Right ventricle myocardium inferior (tissue), 1 donor: ENCODE measurements at regions not wholly inside any gene's neighbourhood (a gene's known extent, or its start where the extent isn't known, plus 50 kb on each side); places are given as distances from the start of the nearest gene placed in this dataset.
"Not testable (repeated sequence)": the region's sequence is repeated elsewhere in the genome, so short reads cannot be mapped to it uniquely, and the experiment has no call there.

Experiments
- ATAC-seq: fragments of 200-7000 bp; cut with Tn5 transposase; one replicate; pipeline ENCODE4 v1.9.1; 2020; ENCODE audit warnings: mild to moderate bottlenecking, moderate library complexity
- DNase-seq: peaks from one replicate; pipeline ENCODE4 v3.0.0; 2021; ENCODE audit errors: missing footprints
- intact Hi-C: fragments of 100-400 bp; cut with DNase I; formaldehyde crosslinking; loops from one replicate; pipeline ENCODE4 v1.11.0; 2022
- donor health status: DM: no; HTN: yes; CAD: no; lungs with severe emphysema.

DNA sequence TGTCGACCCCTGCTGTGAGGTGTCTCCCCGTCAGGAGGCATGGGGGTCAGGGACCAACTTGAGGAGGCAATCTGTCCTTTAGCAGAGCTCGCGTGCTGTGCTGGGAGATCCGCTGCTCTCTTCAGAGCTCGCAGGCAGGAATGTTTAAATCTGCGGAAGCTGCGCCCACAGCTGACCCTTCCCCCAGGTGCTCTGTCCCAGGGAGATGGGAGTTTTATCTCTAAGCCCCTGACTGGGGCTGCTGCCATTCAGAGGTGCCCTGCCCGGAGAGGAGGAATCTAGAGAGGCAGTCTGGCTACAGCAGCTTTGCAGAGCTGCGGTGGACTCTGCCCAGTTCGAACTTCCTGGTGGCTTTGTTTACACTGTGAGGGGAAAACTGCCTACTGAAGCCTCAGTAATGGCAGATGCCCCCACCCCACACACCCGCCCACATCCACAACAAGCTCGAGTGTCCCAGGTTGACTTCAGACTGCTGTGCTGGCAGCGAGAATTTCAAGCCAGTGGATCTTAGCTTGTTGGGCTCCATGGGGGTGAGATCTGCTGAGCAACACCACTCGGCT, 133.1 kb downstream of the CENPC start:
- DNase-seq, ATAC-seq, intact Hi-C loops: not testable (repeated sequence)

DNA sequence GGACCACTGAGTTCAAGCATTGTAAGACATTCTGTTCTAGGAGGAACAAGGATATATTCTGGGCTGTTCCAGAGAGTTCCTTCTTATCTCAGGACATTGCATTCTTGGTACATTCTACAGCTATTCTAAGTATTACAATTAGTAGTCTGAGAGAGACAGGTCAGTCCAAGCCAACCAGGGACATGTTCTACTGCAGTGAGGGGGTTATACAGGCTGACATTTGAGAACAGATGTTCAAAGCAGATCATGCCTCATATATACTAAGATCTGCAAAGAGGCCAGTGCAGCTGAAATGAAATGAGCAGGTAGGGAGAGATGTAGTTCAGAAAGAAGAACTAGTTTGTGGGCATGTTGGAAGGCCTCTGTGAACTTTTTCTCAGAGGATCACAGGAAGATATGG, 142.0 kb downstream of the CENPC start:
- intact Hi-C loops: no loop called here
- no peak for DNase-seq
- ATAC-seq: no peak

DNA sequence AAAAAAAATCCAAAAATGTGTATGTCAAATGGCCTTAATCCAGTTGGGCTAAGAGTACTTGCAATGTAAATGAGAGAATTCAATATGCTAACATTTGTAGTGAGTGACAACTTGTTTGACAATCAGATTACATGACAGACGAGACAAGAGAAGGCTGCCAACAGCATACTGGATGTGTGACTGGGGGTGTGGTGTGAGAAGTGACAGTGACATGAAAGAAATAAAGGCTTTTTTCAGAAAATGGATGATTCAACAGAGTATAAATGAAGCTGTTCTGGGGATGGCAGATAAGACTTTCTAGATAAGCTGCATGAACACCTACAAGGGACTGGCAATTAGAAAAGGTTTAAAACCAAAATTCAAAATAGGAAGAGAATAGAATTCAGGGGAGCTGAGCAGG, 143.4 kb downstream of the CENPC start:
- intact Hi-C loops: no loop called here
- ATAC-seq: no peak

DNA sequence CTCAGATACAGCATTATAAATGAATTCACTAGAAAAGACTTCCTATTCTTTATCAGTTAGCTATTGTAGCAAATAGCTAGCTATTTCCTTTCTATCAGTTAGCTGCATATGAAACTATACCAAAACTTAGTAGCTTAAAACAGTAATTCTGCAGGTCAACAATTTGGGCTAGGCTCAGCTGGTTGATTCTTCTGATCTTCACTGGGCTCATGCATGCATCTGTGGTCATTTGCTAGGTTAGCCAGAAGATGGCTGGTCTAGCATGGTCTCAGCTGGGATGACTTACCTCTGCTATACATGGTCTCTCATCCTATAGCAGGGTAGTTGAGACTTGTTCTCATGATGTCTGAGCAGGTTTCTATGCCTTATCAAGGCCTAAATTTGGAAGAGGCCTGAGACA, 147.4 kb downstream of the CENPC start:
- intact Hi-C loops: no loop called here
- ATAC-seq (no peak), DNase-seq (no peak)

More for the DNA sequence above, 143.4 kb downstream of the CENPC start:
- DNase-seq: no peak

DNA sequence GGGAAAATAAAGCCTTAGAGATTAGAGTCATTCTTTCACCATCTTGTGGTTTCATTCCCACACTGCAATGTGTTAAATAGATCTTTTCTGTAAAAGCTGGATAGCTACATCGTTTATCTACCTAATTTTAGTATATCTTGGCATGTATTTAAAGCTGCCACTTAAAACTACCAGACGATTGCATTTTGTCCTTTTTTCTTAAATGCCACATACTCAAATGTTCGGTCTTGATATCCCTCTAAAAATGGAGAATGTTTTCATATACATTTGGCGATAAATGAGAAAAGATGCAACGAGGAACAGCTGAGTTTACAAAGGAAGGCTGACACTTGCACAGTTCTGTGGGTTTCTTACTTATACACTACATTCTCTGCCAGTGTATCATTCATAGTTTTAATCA, 148.3 kb downstream of the CENPC start:
- DNase-seq: no peak
- no peak for ATAC-seq
- intact Hi-C loops: no loop called here

DNA sequence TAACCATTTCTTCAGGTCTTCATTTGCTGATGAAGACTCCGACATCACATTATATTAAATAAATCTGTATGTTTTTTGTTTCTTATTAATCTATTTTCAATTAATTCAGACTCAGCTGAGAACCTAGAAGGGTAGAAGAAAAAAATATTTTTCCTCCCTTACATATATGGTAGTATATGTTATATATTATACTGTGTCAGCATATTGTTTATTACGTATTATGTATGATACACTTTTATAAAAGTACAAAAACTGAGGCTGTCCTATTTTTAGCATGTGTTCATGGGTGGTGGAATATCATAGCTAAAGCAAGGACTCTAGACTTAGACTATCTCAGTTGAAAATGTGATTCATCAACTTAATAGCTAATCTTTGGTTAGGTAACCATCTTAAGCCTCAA, 149.3 kb downstream of the CENPC start:
- intact Hi-C loops: no loop called here
- no peak for DNase-seq
- ATAC-seq: no peak

DNA sequence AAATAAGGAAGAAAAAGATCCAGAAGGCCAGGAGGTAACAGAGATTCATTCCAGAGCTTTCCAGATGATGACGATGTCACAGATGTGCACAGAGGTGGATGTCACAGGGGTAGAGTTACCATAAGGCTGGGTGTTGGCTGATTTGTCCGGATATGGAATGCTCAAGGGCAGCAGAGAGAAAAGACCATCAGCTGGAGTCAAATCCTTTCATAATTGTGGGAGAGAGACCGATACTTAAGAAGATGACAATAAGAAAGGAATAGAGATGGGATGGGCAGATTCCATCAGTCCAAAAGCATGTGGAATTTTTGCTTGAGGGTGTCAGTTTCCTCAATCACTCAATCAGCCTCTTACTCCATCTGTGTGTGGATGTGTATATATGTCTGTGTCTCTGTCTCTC, 150.4 kb downstream of the CENPC start:
- DNase-seq (no peak), ATAC-seq (no peak)
- intact Hi-C loops: no loop called here

DNA sequence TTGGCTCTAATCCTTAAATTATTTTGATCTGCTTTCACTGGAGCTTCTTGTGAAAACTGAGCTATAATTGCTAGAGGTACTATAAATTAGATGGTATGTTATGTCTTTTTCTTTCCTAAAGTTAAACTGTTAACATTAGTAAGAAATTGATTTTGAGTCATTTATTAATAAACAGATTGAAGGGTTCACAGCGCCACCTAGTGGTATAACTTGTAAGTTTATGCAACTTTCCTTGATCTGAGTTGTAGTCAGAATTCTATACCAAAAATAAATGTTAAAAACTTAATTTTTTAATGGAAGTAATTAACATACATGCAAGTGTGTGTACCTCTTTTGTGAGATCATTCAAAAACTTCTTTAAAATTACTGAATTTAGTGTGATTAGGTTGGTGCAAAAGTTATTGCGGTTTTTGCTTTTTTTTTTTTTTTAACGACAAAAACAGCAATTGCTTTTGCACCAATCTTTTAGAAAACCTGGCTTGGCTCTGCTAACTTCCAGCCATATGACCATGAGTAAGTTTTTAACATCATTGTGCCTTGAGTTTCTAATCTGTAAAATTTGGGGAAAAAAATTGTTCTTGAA, 151.5 kb downstream of the CENPC start:
- intact Hi-C loops: no loop called here
- no peak for ATAC-seq
- no peak for DNase-seq

DNA sequence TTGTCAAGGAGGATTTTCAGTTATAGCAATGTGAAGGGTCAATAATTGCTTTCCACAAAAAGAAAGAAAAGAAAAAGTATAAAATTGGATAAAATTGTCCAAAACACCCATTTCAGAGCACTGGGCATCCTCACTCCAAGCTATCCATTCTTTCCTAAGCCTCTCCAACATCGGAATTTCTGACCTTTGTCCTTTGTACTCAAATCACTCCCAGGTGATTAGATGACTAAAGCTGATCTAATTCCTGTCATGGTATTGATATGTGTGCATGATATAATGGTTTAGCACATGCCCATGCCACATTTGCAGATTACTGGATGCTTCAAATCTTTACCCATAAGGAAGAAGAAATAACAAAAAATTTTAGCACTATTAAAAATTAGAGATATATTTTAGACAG, 152.3 kb downstream of the CENPC start:
- ATAC-seq (no peak), DNase-seq (no peak)
- intact Hi-C loops: no loop called here

DNA sequence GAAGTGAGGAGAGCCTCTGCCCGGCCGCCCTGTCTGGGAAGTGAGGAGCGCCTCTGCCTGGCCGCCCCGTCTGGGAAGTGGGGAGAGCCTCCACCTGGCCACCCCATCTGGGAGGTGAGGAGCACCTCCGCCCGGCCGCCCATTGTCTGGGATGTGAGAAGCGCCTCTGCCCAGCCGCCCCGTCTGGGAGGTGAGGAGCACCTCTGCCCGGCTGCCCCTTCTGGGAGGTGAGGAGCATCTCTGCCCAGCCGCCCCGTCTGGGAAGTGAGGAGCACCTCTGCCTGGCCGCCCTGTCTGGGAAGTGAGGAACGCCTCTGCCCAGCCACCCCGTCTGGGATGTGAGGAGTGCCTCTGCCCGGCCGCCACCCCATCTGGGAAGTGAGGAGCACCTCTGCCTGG, 163.9 kb downstream of the CENPC start:
- DNase-seq, intact Hi-C loops: not testable (repeated sequence)

DNA sequence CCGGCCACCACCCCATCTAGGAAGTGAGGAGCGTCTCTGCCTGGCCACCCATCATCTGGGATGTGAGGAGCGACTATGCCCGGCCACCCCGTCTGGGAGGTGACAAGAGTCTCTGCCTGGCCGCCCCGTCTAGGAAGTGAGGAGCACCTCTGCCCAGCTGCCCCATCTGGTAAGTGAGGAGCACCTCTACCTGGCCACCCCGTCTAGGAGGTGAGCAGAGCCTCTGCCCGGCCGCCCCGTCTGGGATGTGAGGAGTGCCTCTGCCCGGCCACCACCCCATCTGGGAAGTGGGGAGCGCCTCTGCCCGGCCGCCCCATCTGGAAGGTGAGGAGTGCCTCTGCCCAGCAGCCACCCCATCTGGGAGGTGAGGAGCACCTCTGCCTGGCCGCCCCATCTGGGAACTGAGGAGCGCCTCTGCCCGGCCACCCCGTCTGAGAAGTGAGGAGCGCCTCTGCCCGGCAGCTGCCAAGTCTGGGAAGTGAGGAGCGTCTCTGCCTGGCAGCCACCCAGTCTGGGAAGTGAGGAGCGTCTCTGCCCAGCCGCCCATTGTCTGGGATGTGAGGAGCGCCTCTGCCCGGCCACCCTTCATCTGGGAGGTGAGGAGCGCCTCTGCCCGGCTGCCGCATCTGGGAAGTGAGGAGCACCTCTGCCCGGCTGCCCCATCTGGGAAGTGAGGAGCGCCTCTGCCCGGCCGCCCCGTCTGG, 164.4 kb downstream of the CENPC start:
- DNase-seq, ATAC-seq, intact Hi-C loops: not testable (repeated sequence)

More for the DNA sequence above, 163.9 kb downstream of the CENPC start:
- ATAC-seq: not testable (repeated sequence)

DNA sequence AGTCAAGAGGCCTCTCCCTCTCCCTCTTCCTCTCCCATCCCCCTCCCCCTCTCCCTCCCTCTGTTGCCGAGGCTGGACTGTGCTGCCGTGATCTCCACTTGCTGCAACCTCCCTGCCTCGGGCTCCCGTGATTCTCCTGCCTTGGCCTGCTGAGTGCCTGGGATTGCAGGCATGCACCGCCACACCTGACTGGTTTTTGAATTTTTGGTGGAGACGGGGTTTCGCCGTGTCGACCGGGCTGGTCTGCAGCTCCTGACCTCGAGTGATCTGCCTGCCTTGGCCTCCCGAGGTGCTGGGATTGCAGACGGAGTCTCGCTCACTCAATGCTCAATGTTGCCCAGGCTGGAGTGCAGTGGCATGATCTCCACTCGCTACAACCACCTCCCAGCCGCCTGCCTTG, 165.1 kb downstream of the CENPC start:
- ATAC-seq (no peak), DNase-seq (no peak)
- intact Hi-C loops: no loop called here

DNA sequence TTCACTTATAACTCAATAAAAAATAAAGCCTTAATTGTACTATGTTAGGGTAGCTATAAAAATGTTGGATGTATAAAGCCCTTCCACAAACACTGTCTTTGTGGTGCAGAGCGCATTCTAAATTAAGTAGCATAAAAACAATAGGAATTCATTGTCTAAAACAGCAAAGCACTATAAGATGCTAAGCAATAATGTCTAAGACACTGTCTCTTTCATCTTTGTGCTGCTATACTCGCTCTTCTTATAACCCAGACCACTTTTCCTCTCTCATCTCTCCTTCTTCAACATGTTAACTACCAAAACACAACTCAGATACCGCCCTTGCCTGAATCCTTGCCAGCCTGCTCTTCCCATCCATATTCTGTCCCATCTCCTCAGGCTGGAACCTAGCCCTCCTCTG, 170.0 kb downstream of the CENPC start:
- intact Hi-C loops: no loop called here
- DNase-seq: no peak

DNA sequence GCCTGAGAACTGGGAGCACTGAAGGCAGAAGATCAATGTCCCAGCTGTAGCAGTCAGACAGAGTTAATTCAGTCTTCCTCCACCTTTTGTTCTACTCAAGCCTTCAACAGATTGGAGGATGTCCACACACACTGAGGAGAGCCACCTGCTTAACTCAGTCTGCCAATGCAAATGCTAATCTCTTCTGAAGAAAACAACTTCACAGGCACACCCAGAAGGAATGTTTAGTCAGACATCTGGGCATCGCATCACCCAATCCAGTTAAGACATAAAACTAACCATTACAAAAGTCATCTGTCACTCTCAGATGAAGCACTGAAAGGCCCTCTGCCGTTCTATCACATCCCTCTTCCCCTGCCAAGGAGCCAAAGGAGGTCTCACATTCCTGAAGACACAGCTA, 173.7 kb downstream of the CENPC start:
- ATAC-seq: no peak
- no peak for DNase-seq
- intact Hi-C loops: no loop called here

More for the DNA sequence above, 170.0 kb downstream of the CENPC start:
- no peak for ATAC-seq

DNA sequence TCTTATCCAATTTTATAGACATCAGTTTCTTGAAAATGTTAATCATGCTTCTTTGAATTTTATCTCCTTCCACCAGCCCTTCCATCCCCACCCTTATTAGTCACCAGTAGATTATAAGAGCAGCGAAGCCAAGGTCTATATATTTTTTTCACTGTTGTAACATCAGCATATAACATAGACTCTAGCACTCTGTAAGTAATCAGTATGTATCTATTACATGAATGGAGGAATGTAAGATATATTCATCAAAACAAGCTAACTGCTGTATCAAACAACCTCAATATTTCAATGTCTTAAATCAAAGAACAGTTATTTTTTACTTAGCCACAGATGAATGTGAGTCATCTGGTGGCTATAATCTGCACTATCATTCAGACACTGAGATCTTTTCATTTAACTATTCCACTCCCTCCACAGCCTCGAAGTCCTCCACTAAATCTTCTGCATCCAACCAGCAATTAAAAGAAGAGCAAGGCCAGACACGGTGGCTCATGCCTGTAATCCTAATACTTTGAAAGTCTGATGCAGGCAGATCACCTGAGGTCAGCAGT, 178.9 kb downstream of the CENPC start:
- intact Hi-C loops: no loop called here
- DNase-seq (no peak), ATAC-seq (no peak)

DNA sequence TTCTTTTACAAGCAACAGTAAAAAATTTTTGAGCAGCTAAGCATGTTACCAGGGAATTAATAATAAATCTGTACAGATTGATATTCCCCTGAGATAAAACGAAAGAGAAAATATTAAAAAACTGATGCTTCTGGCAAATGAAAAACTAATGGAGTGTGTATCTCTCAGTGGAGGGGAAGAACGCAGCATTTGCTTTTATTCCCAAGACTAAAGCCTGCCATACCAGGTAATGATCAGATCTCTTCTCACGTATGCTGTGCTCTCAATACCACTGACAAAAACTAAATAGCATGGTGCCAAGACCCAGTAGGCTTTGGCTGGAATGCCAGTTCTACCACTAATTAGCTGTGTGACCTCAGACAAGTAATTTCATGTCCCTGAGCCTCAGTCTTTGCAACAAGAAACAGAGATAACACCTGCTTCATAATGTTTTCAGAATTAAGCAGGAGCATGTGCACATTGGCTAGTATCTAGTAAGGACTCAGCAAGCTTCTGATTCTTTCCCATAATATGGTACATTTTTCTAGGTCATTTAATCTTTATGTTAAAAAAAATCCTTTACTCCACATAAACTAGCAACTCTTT, 179.6 kb downstream of the CENPC start:
- intact Hi-C loops: no loop called here
- DNase-seq: no peak

DNA sequence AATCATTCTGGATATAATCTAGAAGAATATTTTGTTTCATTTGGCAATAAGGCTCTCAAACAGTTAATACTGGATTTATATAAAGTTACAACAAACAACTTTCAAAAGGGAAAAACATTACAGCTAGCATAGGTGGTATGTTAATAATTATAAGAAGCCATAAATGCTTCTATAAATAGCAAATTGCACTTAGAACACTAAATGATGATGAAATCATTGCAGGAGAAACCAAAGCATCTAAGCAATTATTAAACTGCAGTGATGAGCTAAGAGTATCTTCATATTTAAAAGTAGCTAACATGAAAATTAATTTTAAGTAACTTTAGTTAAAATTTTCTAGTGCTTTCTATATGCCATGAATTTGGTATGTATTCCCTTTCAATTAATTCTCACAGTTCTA, 189.5 kb downstream of the CENPC start:
- ATAC-seq (no peak), DNase-seq (no peak)
- intact Hi-C loops: no loop called here

More for the DNA sequence above, 179.6 kb downstream of the CENPC start:
- ATAC-seq: no peak

DNA sequence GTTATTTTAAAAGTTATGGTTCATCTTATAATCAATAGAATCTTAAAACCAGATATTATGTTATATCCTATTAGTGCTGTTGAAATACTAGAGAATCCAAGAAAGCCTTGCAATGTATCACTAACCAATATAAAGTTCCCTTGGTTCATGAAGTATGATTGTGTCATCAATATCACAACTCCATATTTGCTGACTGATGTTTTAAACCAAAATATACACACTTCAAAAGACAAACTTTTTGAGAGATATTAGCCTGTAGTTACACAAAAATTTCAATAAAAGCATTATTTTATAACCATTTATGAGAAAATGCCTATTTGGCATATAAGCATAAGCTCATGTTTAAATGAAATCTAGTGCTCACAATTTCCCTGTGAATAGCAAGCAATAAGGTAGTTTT, 198.6 kb downstream of the CENPC start:
- DNase-seq (no peak), ATAC-seq (no peak)
- intact Hi-C loops: no loop called here

DNA sequence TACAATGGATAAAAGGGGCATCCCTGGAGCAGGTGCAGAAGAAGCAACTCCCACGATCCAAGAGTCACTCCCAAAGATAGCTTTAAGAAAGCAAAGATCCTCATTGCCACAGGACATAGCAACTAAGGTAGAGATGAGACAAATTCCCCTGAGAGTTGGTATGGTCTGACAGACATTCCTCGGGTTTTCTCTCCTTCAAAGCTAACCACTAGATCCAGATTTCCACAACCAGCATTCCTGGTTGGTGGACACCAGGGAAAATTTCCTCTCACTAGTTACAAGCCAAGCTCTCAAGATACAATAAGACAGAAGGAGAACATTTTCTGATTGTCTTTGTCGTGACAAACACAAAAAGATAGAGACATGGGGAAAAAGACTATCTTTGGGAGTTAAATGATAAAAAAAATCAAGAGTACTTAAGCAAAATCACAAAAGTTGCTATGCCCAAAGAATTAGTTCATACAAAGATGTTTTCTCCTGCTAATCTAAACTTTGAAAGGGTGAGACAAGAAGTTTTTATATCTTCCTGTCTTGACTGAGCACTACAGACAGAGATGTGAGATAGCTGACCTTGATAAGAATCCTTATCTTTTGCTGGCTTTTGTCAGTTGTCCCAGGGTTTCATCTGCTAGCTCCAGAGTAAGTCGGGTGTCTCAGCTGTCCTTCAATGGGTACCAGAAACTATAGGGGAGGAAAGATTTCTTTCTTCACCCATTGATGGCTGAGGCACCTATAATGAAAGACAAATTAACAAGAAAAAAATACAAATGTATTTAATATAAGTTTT, 200.5 kb downstream of the CENPC start:
- intact Hi-C loops: no loop called here
- ATAC-seq (no peak), DNase-seq (no peak)
